IPS-18a (cell line): ENCODE measurements at regions not wholly inside any gene's neighbourhood (a gene's known extent, or its start where the extent isn't known, plus 50 kb on each side); places are given as distances from the start of the nearest gene placed in this dataset.

ENCODE experiments used
- H3K27ac ChIP-seq: one replicate; pipeline ENCODE4 v1.5.1; 2013; ENCODE audit warnings: low read length
- H3K27me3 ChIP-seq: one replicate; pipeline ENCODE4 v1.6.1; 2013; ENCODE audit warnings: mild to moderate bottlenecking, low read length; ENCODE audit not compliant: control insufficient read depth, insufficient read depth
- H3K36me3 ChIP-seq: one replicate; pipeline ENCODE4 v1.6.1; 2013; ENCODE audit warnings: low read depth, low read length; ENCODE audit not compliant: control insufficient read depth
- H3K4me1 ChIP-seq: one replicate; pipeline ENCODE4 v1.6.1; 2013; ENCODE audit warnings: low read depth, low read length; ENCODE audit not compliant: control insufficient read depth
- H3K4me3 ChIP-seq: one replicate; pipeline ENCODE4 v1.5.1; 2013; ENCODE audit warnings: low read length
- H3K9ac ChIP-seq: one replicate; pipeline ENCODE4 v1.6.1; 2013; ENCODE audit warnings: mild to moderate bottlenecking, low read length, moderate library complexity
- H3K9me3 ChIP-seq: one replicate; pipeline ENCODE4 v1.6.1; 2013; ENCODE audit warnings: low read depth, low read length; ENCODE audit not compliant: control insufficient read depth

- no peak overlapping the region for H3K9ac ChIP-seq
- no peak overlapping the region for H3K4me3 ChIP-seq
- peaks cover 4% of the 10 kb centered on the region for H3K4me1 ChIP-seq
- H3K27me3 ChIP-seq = no peaks in the 10 kb centered on the region
- H3K9me3 ChIP-seq = no peaks in the 10 kb centered on the region
- H3K36me3 ChIP-seq = no peaks in the 10 kb centered on the region
- no peak overlapping the region for H3K27ac ChIP-seq
These were observed 126.1 kb downstream of the SEC14L1 start for GRCh38 chr17:77266891-77267341.

- H3K4me3 ChIP-seq = no peak overlapping the region
- no peaks in the 10 kb centered on the region for H3K27me3 ChIP-seq
- no peaks in the 10 kb centered on the region for H3K36me3 ChIP-seq
These were observed 129.2 kb downstream of the SEC14L1 start for GRCh38 chr17:77269696-77270681.

GRCh38 chr17:77271411-77271810 lies 130.6 kb downstream of the SEC14L1 start:
- H3K4me3 ChIP-seq = no peak overlapping the region
- H3K36me3 ChIP-seq = no peaks in the 10 kb centered on the region
- H3K9ac ChIP-seq = no peak overlapping the region
- H3K27me3 ChIP-seq = no peaks in the 10 kb centered on the region
- no peaks in the 10 kb centered on the region for H3K4me1 ChIP-seq
- H3K9me3 ChIP-seq = no peaks in the 10 kb centered on the region
- no peak overlapping the region for H3K27ac ChIP-seq

More at GRCh38 chr17:77269696-77270681, 129.2 kb downstream of the SEC14L1 start:
- H3K27ac ChIP-seq = no peak overlapping the region
- H3K9me3 ChIP-seq = no peaks in the 10 kb centered on the region
- H3K9ac ChIP-seq = no peak overlapping the region
- no peaks in the 10 kb centered on the region for H3K4me1 ChIP-seq

GRCh38 chr17:77273397-77274085 lies 132.8 kb downstream of the SEC14L1 start:
- no peak overlapping the region for H3K4me3 ChIP-seq
- no peaks in the 10 kb centered on the region for H3K9me3 ChIP-seq
- no peak overlapping the region for H3K27ac ChIP-seq
- no peak overlapping the region for H3K9ac ChIP-seq
- H3K4me1 ChIP-seq = no peaks in the 10 kb centered on the region
- no peaks in the 10 kb centered on the region for H3K27me3 ChIP-seq
- no peaks in the 10 kb centered on the region for H3K36me3 ChIP-seq

GRCh38 chr17:77274096-77274845 lies 133.5 kb downstream of the SEC14L1 start:
- no peak overlapping the region for H3K27ac ChIP-seq
- no peaks in the 10 kb centered on the region for H3K9me3 ChIP-seq
- H3K27me3 ChIP-seq = peaks cover 2% of the 10 kb centered on the region

DNA sequence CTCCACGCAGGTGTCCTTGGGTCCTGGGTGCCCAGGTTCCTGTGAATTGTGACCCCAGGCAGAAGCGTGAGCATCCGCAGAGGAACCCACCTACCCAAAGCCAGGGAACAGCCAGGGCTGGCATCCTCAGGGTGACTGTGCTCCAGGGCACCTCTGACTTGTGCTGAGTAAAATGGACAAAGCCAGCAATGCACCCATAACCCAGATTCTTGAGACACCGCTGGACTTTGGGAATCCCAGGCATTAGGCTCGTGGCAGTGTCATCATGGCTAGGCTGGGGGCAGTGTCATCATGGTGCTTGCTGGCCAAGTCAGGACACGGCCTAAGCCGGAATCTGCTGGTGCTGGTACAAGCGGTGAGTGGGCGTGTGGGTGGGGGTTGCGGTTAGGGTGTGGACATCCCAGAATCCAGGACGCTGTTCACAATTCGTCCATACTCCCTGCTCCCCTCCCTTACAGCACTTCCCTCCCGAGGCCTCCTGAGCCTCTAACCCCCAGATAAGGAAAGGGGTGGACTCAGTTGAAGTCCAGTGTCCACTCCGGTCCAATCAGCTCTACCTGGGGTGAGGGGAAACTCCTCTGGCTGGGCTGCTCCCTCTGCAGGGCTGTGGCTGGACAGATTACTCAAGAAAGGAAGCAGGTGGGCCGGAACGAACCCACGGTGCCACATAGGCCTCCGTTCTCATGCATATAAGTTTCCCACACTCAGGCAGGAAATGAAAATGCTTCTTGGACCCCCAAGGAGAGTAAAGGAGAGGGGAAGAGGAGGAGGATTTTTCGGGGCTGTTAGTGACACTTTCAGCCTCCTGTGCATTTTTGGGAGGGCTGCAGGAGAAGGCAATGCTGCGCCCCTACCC lies 138.9 kb downstream of the SEC14L1 start:
- Histone ChIP-seq H3K36me3 (no peaks in the 10 kb centered on the region), H3K27me3 (peaks cover 32% of the 10 kb centered on the region), H3K27ac (no peak overlapping the region), H3K4me3 (peak overlapping the region; percentile 51), H3K9ac (no peak overlapping the region), H3K4me1 (peaks cover 13% of the 10 kb centered on the region), H3K9me3 (no peaks in the 10 kb centered on the region)

More at GRCh38 chr17:77274096-77274845, 133.5 kb downstream of the SEC14L1 start:
- Histone ChIP-seq H3K36me3 (no peaks in the 10 kb centered on the region), H3K4me3 (no peak overlapping the region), H3K9ac (no peak overlapping the region), H3K4me1 (no peaks in the 10 kb centered on the region)

DNA sequence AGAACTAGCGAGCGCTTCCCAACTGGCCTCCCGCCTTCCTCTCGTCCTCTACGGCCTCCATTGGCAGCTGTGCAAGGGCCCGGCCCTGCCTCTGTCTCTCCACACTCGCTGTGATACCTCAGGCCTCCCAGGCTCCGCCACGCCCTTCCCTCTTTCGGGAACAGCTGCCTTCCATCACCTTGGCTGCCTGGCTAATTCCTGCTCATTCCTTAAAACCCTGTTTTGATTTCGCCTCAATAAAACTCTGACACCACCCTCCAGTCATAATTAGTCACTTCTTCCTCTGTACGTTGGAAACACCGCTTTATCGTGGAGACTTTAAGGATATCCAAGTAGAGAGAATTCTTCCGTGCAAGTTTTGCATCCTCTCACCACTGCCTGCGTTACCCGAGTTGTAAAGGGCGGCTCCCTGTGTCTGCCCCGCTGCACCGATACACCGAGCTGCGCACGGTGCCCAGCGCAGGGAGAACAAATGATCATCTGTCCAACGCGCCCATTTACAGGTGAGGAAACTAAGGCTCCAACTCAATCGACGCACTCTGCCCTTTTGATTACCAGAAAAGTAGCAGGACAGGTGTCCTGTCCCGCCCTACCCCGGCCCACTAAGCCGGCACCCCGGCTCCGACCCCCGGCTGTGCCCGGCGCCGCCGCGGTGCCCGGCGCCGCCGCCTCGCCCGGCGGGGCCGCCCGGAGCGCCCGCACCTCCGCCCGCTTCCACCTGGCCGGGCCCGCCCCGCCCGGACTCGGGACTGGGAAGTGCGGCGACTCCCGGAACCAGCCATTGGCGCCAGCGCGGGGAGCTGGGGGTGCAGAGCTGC lies 139.7 kb downstream of the SEC14L1 start:
- Histone ChIP-seq H3K9me3 (no peaks in the 10 kb centered on the region), H3K9ac (no peak overlapping the region), H3K27me3 (peaks cover 32% of the 10 kb centered on the region), H3K4me1 (peaks cover 13% of the 10 kb centered on the region), H3K36me3 (no peaks in the 10 kb centered on the region), H3K4me3 (peak overlapping the region; percentile 51), H3K27ac (no peak overlapping the region)

- Histone ChIP-seq H3K9ac (peak overlapping the region; percentile 28), H3K9me3 (no peaks in the 10 kb centered on the region), H3K36me3 (no peaks in the 10 kb centered on the region), H3K4me3 (peak overlapping the region; percentile 75), H3K27me3 (peaks cover 32% of the 10 kb centered on the region), H3K27ac (no peak overlapping the region), H3K4me1 (peaks cover 13% of the 10 kb centered on the region)
These were observed 140.5 kb downstream of the SEC14L1 start for GRCh38 chr17:77281122-77281903.

- no peak overlapping the region for H3K27ac ChIP-seq
- H3K4me3 ChIP-seq = peak overlapping the region; percentile 75
- H3K27me3 ChIP-seq = peaks cover 32% of the 10 kb centered on the region
- H3K9me3 ChIP-seq = no peaks in the 10 kb centered on the region
- H3K4me1 ChIP-seq = peaks cover 13% of the 10 kb centered on the region
- H3K9ac ChIP-seq = peak overlapping the region; percentile 28
- H3K36me3 ChIP-seq = no peaks in the 10 kb centered on the region
These were observed 141.2 kb downstream of the SEC14L1 start for GRCh38 chr17:77281904-77282367.
